ENCODE measurements at regions not wholly inside any gene's neighbourhood (a gene's known extent, or its start where the extent isn't known, plus 50 kb on each side); places are given as distances from the start of the nearest gene placed in this dataset.

- DNase-seq (ENCODE audit: low read depth), result no peak
Measured at GRCh38 chr5:142434322-142434612, 109.4 kb upstream of the SPRY4 start.

DNA sequence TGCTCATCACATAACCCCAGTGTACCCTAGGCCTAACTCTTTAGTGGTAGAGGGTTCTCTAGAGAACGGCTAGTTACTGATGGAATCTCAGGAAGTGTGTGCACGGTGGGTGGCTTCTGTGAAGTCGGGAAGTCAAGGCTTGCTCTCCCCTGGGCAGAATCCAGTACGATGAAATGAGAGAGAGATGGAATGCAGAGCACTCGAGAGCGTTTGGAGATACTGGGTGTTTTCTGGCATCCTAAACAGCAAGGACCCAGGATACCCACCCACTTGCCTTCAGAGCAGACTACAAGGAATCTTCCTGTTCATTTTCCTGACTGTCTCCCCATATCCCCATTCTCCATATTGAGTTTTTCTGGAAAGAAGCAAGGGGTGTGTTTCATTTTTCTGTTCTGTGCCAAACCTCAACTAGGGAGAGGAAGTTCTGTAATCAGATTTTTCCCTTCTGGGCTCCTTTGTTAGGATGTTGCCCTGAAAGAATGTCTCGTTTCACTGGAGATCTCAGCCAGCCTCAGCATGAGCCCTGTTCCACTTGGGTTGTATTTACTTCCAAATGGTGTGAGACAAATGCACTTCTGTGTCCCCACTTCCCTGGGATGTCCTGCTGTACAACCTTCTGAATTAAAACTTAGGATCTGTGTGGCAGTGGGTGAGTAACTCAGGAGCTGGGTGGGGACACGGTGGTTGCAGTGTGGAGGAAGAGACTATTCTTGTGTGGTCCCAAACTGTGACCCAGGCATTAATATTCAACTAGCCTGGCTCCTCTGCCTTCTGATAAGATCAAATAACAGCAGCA is 108.9 kb upstream of the SPRY4 start:
- DNase-seq (ENCODE audit: low read depth), result peak; percentile 59

- no peak for DNase-seq (ENCODE audit: low read depth)
Measured at GRCh38 chr5:142432961-142433360, 108.1 kb upstream of the SPRY4 start.

DNA sequence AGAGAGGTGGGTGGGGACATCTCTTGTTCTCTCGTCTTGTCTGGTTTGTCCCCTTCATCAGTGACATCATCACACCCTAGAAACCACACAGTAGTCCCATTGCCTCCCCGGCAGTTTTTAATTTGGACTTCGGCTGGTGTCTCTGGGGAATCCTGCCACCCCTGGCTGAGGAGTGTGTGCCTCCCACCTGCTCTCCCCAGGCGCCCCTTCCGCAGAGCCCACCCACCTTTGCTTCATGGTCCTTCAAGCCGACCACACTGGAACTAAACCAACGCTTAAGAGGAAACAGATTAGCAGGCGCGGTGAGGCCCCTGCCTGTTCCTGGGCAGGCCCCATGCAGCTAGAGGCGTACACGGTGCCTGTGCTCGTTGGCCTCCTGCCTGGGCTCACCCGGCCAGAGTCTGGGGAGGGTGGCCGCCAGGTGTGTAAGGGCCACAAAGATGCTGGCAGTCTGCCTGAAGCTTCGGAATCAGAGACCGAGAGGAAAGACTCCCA is 107.6 kb upstream of the SPRY4 start:
- no peak for DNase-seq (ENCODE audit: low read depth)

DNA sequence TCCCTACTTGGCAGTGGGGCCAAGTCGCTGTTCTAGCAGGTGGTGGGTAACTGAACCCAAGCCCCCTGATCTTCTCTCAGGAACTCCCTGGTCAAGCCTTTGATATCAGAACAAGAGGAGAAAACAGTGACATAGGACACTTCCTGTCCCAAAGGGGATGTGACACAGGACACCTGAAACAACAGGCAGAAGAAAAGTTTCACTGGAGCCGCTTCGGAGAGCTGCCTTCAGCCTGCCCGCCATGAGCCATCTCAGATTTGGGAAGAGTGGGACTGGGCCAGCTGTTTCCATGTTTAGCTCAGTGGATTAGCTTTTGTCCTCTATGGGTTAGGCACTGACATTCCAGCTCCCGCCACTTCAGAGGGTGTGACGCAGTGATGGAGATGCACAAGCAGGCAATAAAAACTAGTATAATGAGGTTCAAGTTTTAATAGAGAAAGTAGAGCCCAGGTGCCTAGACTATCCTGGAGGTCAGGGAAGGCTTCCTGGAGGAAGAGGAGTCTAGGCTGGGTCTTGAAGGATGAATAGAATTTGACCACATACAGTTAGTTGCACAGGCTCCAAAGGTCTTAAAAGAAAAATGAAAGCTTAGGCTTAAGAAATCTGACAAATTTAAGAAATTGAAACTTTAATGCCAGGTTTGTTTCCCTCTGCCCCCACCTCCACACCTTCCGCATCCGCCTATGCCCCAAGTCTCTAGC is 104.1 kb upstream of the SPRY4 start:
- no peak for DNase-seq (ENCODE audit: low read depth)

DNA sequence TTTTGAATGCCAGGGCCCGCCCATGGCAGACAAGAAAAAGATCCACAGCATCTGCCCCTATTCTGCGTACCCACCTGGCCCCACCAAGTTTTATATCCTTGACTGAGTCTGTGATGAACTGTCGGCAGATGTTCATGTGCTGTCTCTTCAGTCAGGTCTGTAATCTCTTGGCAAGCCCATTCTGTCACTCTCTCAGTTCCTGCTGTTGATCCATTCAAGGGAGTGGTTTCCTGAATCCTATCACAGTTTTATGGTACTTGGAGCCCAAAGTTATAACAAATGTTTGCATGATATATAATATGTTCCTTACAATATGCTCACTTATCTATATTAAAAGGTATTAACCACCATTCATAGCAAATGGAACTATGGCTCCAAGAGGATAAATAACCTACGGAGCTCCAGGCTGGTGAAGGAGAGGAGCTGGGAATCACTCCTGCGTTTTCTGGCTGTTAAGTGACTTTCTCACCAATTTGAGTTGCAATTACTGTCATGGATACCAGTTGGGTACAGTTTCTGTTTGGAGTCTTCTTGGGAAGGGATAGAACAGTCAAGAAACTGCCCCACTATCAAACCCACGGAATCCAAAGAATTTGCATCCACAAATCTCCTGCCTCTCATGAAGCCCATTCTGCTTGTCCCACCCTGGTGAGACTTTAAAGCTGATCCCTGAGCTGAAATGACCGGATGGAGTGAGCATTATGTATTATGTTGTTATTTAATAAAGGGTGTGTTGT is 103.4 kb upstream of the SPRY4 start:
- DNase-seq (ENCODE audit: low read depth), result no peak

DNA sequence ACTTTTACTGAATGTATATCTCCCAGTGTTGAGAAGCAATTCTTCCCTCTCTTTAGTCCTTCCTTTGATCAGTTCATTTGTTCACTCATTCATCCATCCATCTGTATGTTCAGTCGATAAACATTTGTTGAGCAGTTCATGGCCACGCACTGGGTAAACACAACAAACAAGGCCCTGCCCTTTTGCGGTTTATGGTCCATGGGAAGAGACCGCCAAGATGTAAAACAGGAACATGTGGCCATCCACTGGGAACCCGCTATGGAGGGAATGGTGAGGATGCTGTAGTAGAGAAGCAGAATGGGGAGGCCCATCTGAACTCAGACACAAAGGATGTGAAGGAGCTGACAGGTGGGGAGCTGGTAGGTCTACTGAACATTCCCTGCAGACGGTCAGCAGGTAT is 102.7 kb upstream of the SPRY4 start:
- DNase-seq (ENCODE audit: low read depth), result no peak

- DNase-seq (ENCODE audit: low read depth), result no peak
Measured at GRCh38 chr5:142427015-142427364, 102.2 kb upstream of the SPRY4 start.

GRCh38 chr5:142426129-142427014 is 101.6 kb upstream of the SPRY4 start:
- DNase-seq (ENCODE audit: low read depth), result no peak

- DNase-seq (ENCODE audit: low read depth), result no peak
Measured at GRCh38 chr5:142425286-142426065, 100.7 kb upstream of the SPRY4 start.

DNA sequence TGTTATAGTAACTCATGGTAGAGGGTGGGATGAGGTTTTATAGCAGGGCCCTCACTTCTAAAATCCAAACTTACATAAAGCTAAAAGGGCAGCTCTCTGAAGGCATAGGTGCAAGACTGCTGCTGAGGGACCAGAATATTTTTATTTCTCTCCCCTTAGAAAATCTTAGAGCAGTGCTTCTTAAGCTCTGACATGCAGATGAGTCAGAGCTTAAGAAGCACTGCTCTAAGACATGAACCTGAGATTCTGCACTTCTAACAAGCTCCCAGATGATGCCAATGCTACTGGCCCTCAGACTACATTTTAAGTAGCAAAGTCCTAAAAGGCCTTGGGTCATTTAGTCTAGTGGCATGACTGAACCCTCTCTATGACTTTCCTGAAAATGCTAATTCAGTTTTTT is 97.6 kb upstream of the SPRY4 start:
- peak; percentile 61 for DNase-seq (ENCODE audit: low read depth)

DNA sequence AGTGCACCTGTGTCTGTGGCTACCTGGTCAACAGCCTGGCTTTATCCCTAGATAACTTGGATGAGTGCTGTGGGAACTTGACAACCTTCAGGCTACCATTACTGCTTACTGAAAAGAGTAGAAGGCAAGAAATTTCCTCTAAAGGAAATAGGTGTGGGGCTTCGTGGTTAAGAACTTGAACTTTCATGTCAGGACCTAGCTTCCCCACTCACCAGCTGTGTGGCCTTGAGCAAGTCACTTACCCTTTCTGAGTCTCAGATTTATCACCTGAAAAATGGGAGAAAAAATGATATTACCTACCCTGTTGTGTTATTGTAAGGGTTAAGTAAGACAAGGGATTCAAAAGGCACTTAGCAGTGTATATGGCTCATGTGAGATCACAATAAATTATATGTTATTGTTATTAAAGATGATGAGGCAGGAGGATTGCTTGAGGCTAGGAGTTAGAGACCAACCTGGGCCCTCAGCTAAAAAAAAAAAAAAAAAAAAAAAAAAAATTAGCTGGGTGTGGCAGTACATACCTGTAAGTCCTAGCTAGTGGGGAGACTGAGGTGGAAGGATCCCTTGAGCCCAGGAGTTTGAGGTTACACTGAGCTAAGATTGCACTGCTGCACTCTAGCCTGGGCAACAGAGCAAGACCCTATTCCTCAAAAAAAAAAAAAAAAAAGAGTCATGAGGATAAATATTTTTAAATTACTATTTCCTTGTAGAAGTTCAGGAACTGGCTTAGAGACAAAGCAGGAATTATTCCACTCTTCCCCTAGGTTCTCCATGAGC is 97.0 kb upstream of the SPRY4 start:
- DNase-seq (ENCODE audit: low read depth), result no peak

DNA sequence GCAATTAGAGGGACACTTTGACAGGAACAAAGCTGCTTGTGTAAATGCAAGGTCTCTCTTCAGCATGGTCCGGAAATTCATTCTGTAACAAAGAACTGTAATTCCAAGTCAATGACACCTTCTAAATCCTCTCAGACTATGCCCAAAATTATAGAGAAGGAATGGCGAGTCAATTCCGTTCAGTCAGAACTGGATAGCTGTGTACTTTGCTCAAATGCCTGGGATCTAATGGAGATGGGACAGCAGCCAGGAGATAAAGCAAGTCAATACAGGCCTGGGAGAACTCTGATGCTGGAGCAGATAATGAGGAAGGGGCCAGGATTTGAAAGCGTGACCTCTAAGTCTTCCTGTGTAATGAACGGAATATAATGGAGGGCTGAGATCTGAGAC is 96.4 kb upstream of the SPRY4 start:
- DNase-seq (ENCODE audit: low read depth), result no peak

- DNase-seq (ENCODE audit: low read depth), result peak; percentile 24
Measured at GRCh38 chr5:142420561-142421227, 95.9 kb upstream of the SPRY4 start.

- no peak for DNase-seq (ENCODE audit: low read depth)
Measured at GRCh38 chr5:142412581-142412980, 87.8 kb upstream of the SPRY4 start.

GRCh38 chr5:142411656-142412425 is 87.0 kb upstream of the SPRY4 start:
- no peak for DNase-seq (ENCODE audit: low read depth)

DNA sequence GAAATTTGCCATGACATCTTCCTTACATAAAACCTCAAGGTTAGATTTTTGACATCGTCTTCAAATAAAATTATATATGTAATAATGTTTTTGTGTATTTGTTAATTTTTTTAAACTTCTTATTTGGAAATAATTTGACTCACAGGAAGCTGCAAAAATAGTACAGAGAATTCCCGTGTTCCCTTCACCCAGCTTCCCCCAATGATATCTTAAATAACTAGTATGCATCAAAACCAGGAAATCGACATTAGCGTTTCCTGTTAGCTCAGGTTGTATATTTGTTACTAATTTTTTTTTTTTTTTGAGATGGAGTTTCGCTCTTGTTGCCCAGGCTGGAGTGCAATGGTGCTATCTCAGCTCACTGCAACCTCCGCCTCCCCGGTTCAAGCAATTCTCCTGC is 86.3 kb upstream of the SPRY4 start:
- DNase-seq (ENCODE audit: low read depth), result no peak

GRCh38 chr5:142408981-142409481 is 84.2 kb upstream of the SPRY4 start:
- DNase-seq (ENCODE audit: low read depth), result no peak

- DNase-seq (ENCODE audit: low read depth), result no peak
Measured at GRCh38 chr5:142408536-142408935, 83.7 kb upstream of the SPRY4 start.
